CD4-positive, alpha-beta T cell treated with Interleukin-4 for 4 hours (primary cell): ENCODE measurements at regions not wholly inside any gene's neighbourhood (a gene's known extent, or its start where the extent isn't known, plus 50 kb on each side); places are given as distances from the start of the nearest gene placed in this dataset.
A peak's percentile ranks its signal among the peaks of the same experiment; 100 is the strongest.
"Not testable (repeated sequence)": the region's sequence is repeated elsewhere in the genome, so short reads cannot be mapped to it uniquely, and the experiment has no call there.

ENCODE experiments used
- DNase-seq: peaks from one replicate; pipeline ENCODE4 v3.0.0-alpha.2; 2020

DNA sequence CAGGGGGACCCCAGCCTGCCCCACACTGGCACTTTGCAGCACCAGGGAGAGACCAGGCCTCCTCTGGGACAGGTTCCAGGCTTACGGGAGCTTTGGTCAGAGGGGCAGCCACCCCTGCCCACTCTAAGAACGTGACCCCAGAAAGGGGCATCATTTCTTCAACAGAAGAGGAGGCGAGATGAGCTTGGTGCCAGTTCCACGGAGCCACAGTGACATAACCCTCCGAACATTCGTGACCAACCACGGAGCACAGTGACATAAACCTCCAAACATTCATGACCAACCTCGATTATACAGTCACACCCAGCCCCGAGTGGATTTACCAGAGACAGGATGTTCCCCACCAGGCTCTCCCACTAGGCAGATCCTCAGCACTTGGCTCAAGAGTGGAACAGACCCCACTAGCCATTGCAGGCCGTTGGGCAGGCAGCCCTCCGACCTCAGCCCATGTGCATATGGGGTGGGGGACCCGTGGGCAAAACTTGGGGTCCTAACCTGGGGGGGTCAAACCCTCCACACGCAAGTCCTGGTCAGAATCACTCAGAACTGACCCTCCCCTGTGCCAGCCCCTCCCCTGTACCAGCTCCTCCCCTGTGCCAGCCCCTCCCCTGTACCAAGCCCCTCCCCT, 112.9 kb downstream of the METRNL start:
- no peak for DNase-seq

DNA sequence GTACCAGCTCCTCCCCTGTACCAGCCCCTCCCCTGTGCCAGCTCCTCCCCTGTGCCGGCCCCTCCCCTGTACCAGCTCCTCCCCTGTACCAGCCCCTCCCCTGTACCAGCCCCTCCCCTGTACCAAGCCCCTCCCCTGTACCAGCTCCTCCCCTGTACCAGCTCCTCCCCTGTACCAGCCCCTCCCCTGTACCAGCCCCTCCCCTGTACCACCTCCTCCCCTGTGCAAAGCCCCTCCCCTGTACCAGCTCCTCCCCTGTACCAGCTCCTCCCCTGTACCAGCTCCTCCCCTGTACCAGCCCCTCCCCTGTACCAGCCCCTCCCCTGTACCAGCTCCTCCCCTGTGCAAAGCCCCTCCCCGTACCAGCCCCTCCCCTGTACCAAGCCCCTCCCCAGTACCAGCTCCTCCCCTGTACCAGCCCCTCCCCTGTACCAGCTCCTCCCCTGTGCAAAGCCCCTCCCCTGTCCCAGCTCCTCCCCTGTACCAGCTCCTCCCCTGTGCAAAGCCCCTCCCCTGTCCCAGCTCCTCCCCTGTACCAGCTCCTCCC, 113.5 kb downstream of the METRNL start:
- not testable (repeated sequence) for DNase-seq

DNA sequence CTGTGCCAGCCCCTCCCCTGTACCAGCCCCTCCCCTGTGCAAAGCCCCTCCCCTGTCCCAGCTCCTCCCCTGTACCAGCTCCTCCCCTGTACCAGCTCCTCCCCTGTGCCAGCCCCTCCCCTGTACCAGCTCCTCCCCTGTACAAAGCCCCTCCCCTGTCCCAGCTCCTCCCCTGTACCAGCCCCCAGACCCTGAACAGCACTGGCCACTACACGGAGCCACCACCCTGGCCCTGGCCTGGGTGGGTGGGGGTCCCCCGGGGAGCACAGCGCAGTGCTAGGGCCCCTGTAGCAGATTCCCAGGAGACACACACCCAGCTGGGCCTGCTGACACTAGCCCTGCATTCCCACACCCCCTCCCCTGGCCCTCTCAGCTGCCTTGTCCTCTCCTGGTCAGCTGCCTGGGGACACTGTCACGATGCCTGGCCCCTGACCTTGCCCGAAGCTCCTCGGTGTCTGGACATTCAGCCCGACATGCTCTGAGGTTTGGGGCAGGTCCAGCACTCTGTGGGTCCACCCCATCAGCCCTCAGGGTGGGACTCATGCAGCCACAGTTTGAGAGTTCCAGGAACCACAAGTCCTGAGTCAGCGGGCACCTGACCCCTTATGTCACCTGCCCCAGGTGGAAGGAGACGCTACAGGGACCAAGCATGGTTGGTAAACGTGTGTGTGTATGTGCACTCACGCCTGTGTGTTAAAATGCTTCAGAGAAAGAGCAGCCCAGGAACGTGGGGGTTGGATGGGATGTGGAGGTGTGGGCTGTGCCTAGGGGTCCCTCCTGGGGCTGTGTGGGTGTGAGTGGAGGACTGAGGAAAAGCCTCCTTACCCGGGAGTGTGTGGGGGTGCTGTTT, 114.2 kb downstream of the METRNL start:
- no peak for DNase-seq

DNA sequence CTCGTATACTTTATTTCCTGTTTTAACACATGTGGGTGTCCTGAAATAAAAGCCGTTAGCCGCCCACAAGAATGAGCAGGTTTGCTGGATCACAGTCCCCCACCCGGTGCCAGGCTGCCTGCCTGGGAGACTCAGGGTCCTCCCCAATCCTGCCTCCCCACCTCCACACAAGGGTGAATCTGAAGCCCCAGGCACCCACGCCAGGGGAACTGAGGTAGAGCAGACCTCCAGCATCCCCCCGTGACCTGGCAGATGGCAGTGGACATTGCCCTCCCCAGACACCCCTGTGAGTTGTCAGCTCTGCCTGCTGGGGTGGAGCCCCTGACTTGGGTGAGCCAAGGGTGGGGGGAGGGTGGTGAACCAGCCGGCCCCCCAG, 114.8 kb downstream of the METRNL start:
- DNase-seq = no peak

DNA sequence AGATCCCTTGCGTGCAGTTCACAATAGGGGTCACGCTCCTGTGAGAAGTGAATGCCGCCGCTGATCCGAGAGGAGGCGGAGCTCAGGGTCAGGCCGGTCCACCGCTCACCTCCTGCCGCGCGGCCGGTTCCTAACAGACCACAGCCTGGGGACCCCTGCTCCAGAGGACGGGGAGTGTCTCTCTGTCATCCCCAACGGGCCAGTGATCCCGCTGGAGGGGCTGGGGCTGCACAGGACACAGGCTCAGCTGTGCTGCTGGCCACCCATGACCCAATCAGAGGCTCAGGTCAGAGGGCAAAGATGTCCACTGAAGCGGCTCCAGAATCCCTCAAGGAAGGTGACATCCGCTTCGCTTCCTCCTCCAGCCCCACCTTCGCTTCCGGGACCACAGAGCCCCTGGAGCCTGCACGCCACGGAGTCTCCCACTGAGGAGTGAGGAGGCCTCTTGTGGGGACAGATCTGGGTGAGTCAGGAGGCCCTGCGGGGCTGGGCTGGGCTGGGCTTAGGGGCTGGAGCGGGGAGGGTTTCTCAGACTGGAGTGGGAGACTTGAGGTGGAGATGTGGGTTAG, 115.4 kb downstream of the METRNL start:
- DNase-seq = no peak

DNA sequence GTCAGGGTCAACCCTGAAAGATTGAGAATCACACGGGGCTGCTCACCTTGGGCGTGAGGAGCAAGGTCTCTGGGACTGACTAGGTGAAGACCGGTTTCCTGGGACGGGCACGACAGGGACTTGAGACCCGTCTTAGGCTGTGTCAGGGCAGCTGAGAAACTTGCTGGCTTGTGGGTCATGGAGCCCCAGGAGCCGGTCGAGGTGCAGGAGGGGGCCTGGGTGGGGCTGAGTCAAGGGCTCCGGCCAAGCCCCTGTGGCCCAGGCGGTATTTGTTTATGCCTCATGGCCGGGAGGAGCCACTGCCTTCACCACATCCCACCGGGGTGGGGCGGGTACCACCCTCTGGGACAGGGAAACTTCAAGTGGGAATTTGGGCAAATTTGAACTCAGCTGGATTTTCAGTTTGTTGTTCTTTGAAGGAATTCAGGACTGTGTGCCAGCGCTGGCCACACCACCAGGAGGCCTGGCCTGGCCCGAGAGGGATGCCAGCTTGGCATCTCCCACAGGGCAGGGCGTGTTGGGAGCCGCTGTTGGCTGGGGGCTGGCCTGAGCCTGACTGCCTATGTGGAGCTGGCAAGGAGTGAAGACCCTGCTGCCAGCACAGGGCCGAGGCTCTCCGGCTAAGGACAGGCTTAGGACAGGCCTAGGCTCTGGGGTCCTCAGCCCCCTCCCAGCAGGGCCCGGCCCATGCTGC, 116.1 kb downstream of the METRNL start:
- DNase-seq = no peak

DNA sequence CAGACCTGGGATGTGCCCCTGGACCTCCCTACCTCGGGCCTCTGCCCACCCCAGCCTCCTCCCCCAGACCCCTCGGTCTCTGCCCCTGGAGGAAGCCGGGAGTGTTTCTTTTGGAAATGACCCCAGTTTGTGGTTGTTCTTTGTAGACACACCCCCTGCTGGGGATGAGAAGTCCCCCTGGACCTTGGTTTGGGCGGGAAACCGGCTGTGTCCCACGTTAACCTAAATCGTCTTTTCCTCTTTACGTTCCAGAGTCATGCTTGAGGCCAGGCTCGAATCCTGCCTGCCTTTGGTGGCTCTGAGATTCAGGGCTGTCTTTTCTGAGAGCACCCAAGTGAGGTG, 116.6 kb downstream of the METRNL start:
- DNase-seq = no peak

DNA sequence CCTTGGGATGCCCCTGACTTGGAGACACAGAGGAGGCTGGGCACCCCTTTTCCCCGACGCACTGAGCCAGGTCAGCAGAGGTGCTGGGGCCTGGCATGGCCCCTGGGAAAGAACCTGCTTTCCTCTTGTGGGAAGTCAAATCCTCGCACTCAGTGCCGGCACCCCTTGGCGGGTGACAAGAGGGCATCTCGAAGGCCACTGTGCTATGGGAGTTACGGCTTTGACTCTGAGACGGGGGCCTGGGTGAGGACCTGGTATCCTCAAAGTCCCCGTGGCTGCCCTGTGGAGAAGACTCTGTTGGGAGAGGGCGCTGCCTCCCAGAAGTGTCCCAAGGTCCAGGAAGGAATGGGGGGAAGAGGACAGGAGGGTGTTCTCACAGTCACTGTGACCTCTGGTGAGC, 117.0 kb downstream of the METRNL start:
- no peak for DNase-seq

DNA sequence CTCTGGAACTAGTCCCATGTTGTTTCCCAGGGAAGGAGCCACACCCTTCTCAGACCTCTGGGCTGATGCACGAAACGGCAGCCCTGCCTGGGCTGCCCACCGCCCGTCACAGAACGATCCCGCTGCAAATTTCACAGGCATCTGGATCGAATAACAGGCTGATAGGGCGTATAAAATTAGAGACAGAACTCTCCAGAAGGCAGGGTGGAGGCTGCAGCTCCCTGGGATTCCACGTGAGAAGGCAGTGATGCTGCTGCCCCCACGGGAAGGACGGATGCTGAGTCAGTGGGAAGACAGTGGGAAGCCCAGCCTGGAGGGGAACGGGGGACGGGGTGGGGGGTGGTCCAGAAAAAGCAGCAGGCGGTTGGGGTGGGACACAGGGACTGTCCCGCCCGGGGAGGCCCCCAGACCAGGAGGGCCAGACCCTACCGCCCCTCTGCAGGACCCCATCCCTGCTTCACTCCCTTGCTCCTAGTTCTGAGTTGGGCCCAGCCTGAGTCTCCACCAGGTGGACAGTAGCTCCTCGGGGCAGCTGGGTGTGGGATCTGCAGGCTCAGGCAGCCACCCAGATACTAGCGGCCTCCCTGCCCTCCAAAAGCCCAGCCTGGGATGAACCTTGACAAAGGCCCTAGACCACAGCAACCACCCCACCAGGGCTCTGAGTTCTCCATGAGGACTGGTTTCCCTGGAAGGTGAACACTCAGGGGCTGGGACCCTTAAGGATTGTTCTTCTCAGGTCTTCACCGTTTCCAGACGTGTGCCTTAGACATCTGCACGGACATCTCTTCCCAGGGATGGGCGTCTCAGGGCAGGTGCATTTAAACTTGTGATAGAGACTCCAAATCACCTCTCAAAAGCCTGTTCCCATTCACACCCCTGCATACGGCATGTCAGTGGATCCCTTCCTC, 117.8 kb downstream of the METRNL start:
- DNase-seq = no peak

DNA sequence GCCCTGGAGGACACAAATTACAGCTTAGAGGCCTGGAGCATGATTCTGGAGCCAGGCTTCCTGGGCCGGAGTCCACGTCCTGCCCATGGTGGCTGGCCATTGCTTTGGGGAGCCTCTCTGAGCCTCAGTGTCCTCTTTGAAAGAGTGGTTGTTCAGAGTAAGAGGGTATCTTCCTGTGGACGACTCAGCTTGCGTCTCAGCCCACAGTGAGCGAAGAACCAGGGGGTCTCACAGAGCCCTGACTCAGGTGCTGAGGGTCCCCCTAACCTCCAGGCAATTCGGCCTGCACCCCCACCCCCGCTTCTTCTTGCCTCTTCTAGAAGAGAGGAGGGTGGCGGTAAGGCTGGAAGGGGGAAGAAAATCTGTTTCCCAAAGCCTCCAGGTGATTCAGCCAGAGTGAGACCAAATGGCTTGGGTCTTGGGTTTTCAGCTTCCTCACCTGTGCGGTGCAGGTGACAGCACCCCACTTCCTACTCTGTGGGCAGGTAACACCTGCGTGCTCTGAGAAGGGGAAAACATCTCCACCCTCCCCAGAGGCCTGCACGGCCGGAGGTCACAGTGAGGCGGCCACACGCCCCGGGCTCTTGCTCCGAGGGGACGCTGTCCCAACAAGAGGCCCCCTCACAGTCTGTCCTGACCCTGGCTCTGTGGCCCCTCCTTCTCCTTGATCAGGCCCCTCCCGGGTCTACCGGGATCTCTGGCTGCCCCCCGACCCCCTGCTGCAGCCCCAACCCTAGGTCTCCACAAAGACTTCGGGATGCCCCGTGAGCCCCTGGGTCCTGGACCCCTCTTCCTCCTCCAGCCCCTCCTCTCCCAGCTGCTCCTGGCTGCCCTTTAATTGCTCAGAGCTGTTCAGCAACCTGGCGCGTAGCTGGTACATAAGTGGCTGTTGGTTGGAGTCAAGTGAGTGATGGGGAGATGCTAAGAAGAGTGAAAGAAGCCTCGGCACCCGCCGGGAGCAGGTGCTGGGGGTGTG, 119.2 kb downstream of the METRNL start:
- no peak for DNase-seq

DNA sequence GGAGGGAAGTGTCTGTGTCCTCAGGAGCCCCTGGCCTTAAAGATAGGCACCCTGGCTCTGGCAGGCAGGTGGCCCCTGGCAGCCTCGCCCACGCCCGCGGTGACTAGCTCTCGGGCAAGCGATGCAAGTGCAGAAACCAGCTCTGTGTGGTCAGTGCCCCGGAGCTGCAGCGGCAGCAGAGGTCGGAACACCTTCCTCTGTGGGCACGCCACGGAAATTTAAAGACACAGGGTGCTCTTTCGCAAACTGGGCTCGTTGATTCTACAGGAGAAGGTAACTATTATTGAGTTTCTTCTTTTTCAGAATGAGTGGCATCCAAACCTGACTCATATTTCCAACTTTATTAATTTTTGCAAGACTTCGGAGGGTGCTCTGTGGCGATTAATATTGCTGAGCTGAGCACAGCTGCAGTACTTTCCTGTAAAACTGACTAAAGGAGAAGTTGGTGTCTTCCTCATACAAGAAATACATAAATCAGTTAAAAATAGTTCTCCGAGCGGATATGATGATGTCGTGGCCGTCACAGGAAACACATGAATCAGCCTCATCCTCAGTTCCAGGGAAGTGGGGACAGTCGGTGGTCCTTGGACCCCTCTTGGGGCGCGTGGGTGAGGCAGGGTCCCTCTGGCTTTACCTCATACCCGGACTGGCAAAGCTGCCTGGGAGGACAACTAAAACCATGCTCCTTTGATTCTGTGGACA, 120.2 kb downstream of the METRNL start:
- DNase-seq = peak; percentile 55

DNA sequence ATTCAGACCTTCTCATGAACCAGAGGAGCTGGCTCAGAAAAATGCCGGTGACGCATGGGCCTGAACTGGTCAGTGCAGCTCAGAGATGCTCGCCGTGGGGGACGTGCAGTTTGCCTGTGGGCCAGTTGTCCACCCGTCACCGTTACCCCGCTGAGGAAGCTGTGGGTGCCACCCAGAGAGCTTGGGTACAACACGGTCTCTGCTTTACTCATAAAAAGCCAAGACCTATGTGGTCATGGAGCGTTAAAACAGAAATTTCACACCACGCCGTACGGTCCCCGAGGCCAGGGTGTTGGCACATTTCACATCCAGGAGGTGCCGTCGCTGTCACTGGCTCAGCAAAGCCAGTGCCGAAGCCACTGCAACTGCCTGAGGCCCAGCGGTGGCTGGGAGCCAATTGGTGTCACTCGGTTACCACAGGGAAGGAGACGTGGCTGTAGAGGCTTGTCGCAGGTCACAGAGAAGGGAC, 120.9 kb downstream of the METRNL start:
- peak; percentile 71 for DNase-seq

DNA sequence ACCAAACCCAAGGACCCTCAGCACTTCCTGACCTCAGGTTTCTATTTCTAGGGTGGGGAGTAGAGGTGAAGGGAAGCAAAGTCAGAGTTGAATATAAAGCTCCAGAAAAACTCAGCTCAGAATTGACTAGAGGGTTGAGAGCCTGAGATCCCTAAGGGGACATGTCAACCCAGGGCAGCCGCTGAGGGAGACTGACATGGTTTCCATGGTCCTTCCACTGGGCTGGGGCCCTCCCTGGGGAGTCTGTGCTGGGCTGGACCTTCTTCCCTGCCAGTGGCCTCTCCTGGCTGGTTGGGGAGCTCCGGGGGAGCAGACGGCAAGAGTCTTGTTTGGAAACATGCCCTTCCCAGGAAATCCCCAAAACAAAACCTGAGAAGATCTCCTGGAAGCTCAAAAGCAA, 121.3 kb downstream of the METRNL start:
- no peak for DNase-seq

DNA sequence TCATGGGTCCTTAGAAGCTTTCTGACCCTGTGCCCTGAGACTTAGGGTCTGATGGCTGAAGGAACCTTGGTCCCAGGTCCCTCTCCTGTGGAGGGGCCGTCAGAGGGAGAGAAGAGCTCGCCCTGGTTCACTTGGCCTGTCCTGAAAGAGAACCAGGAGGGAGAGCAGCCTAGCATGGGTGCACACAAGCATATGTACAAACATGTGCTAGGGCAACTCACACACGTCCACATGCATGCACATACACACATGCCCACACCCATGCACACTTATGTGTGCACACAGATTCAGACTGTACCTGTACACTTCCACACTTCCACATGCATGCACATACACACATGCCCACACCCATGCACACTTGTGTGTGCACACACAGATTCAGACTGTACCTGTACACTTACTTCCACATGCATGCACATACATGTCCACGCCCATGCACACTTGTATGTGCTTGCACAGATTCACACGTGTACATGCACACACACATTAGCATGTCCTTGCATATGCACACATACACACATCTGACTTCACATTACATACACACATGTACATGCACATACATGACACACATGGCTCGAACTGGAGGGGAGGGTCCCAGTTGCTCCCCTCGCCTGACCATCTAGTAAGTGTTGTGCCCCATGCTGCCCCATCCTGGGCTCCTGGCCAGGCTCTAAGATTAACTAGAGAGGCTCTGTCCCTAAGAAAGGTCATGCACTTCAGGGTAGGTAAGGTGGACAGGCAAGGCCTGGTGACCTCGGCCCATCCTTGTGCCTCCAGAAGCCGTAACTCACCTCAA, 122.0 kb downstream of the METRNL start:
- DNase-seq = no peak

DNA sequence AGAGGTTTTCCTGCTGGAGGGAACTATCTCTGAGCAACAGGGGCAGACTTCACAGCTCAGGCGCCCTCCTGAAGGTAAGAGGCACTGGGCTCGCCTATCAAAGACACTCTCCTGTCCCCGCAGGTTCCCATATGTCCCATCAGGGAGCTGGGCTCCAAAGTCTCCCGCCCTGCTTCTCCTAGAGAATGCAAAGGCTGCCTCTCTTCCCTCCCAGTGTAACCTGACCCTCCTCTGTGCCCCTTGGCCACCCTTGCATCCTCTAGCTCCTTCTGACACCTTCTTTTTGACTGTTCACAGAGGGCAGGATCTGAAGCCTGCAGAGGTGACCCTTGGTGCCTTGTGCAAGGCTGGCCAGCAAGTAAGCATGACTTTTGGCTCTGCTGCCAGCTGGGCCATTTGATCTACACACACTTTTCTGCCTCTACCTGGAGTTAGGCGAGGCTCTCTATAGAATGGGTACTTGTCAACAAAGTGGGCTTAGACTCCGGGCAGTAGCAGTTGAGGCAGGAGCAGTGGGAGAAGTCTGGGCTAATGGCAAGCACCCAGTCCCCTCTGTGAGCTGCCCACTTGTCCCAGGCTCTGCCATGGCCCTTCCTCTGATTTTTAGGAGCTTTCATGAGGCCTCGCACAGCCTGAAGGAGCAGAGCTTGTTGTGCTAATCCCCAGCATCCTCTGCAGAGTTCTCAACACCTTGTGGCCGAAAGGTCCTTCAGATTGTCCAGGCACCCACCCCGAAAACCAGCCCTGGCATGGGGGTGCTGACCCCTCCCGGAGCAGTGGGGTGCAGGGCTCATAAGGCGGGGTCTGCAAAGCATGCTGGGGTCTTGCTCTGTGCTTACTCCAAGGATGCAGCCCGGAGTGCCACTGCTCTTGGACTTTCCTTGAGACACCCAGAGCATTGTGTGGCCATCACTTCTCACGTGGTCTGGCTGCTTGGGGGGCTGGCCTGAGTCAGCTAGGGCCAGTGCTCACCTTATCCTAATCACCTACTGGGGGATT, 122.9 kb downstream of the METRNL start:
- no peak for DNase-seq

DNA sequence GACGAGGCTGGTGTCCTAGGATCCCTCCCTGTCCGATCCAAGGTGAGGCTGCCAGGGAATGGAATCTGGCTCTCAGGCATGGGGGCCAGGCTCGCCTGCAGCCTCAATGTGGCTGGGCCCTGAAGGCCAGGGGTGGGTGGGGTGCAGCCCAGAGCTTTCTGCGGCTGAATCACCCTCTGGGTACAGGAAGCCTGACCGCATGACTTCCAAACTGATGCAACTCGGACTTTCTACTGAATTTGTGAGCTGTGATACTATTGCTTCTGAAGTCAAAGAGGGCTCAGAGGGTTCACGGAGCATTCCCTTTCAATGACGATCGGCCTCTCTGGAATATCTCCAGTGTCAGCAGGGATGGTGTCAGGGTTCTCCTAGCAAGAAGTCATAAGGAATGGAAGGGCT, 123.7 kb downstream of the METRNL start:
- no peak for DNase-seq

DNA sequence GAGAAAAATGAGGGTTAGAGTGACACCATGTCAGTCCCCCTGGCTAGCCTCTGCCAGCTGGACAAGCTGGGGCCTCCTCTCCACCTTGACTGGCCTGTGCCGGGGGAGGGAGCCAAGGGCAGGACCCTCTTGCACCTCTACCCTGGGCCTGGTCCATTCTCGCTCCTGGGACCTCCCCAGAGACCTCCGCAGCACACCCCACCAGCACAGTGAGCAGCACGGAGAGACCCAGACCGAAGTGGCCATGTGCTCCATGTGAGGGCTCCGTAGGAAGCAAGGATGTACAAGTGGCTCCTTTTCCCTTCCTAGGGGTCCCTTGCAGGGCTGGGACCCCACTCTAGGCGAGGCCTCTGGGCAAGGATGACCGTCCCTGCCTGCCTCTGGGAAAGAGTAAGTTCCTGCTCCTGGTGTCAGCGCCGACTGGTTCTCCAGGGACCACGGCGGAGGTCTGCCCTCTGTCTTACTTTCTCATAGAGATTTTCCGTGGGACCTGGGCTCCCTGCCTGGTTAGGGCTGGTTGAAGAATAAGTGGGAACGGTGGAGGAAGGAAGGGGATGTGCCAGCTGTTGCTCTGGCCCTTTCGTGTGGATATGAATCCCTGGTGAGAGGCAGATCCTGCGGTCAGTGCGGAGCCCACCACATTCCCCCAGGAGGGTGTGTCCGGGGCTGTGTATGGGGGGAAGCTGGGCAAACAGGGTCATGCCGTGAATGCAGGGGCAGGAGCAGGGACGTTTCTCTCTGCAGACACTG, 124.2 kb downstream of the METRNL start:
- no peak for DNase-seq
